SU-DHL-6 (cell line): ENCODE measurements at regions not wholly inside any gene's neighbourhood (a gene's known extent, or its start where the extent isn't known, plus 50 kb on each side); places are given as distances from the start of the nearest gene placed in this dataset.

Source experiments
- EZH2phosphoT487 ChIP-seq: fragments of 200-600 bp; sonication (generic), shearing (Covaris generic); conservative IDR thresholded peaks from 2 replicates; pipeline ENCODE4 v1.6.1; 2018; ENCODE audit warnings: mild to moderate bottlenecking, antibody characterized with exemption, low read length, moderate library complexity, mixed read lengths
- TF ChIP-seq, protein P1 (sequence below): fragments of 200-600 bp; sonication (generic); IDR thresholded peaks from one replicate; pipeline ENCODE4 v1.5.1; 2017; ENCODE audit warnings: antibody characterized with exemption, mild to moderate bottlenecking, low read length, moderate library complexity; ENCODE audit not compliant: insufficient read depth, poor library complexity, severe bottlenecking

DNA sequence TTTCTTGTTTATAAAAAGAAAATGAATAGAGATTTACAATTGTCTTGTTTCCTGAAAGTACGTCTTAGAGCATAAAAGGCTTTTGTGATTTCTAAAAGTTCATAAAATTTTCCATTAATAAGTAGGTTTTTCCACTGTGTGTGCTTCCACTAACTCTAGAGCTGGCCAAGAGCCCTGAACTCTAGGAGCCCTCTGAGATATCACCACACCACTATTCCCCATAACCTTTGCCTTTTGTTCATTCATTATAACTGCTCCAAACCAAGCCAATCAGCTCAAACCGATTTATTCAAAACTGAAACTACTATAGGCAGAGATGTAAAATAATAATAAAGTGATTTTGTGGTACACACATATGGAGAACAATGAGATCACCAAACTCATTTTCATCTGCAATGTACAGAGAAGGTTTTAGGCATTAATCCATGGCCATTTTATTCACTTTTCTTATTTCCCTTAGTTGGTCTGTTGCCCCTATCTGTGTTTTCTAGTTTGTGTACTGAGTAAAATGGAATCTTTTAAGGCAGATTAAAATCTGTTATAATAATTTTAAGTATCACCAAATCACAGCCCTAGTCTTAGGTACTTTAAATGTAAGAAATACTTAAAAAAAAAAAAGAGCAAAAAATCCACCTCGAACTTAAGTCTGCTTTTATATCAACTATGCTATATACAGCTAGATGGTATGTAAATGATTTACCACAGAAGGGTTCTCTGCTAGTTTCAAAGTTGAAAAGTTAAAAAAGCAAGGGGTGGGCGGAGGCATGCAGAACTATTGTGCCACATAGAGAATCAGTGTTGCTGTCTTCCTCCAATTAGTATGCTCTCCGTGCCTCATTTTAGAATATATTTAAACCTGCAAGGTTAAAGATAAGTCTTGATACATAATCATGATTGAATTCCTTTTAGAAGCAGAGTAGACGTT lies 311.3 kb downstream of the KLF12 start:
- TF ChIP-seq, protein P1, sequence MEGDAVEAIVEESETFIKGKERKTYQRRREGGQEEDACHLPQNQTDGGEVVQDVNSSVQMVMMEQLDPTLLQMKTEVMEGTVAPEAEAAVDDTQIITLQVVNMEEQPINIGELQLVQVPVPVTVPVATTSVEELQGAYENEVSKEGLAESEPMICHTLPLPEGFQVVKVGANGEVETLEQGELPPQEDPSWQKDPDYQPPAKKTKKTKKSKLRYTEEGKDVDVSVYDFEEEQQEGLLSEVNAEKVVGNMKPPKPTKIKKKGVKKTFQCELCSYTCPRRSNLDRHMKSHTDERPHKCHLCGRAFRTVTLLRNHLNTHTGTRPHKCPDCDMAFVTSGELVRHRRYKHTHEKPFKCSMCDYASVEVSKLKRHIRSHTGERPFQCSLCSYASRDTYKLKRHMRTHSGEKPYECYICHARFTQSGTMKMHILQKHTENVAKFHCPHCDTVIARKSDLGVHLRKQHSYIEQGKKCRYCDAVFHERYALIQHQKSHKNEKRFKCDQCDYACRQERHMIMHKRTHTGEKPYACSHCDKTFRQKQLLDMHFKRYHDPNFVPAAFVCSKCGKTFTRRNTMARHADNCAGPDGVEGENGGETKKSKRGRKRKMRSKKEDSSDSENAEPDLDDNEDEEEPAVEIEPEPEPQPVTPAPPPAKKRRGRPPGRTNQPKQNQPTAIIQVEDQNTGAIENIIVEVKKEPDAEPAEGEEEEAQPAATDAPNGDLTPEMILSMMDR = no peak
- no peak for TF ChIP-seq EZH2phosphoT487
